Activated CD4-positive, CD25-positive, alpha-beta regulatory T cell (primary cell): ENCODE measurements at regions not wholly inside any gene's neighbourhood (a gene's known extent, or its start where the extent isn't known, plus 50 kb on each side); places are given as distances from the start of the nearest gene placed in this dataset.

Source experiments
- DNase-seq, 4 experiments: peaks; one replicate each; lab custom pipeline; 2025; lab: John Stamatoyannopoulos, UW

DNA sequence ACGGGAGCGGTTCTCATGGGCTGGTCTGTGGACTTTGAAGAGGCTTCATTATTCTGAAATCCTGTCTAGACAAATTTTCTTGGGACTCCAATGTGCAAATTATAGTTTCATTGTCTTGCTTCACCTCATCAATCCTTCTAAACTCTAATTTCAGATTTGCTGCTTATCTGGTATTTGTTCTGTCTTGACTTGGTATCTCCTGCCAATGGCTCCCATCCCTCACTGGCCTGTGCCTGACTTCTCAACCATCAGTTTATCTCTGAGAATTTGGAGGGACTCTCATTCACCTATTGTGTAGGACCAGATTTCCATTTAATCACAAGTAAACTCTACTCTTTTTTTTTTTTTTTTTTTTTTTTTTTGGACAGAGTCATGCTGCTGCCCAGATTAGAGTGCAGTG lies 960.2 kb upstream of the NR2F2 start:
- DNase-seq, result no peak

- no peak for DNase-seq
These were observed 958.8 kb upstream of the NR2F2 start for GRCh38 chr15:95371664-95372063.

DNA sequence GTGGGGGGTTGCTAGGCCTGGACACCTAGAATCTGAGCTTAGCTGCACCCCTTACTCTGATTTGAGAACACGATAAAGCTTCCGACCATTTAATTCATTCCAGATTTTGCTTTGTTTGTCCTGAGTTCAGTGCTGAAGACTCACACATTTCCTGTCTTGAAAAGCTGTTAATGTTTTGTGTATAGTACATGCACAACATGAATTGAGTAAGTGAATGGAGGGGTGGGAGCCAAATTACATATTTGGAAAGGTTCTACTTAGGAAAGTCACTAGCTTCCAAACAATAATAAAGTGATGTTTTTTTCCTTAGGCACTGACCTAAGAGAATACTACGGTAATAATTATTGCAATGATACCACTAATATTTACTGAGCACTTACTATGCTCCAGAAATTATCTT lies 955.2 kb upstream of the NR2F2 start:
- DNase-seq, result no peak

GRCh38 chr15:95377258-95377852 lies 953.1 kb upstream of the NR2F2 start:
- DNase-seq, result no peak

DNA sequence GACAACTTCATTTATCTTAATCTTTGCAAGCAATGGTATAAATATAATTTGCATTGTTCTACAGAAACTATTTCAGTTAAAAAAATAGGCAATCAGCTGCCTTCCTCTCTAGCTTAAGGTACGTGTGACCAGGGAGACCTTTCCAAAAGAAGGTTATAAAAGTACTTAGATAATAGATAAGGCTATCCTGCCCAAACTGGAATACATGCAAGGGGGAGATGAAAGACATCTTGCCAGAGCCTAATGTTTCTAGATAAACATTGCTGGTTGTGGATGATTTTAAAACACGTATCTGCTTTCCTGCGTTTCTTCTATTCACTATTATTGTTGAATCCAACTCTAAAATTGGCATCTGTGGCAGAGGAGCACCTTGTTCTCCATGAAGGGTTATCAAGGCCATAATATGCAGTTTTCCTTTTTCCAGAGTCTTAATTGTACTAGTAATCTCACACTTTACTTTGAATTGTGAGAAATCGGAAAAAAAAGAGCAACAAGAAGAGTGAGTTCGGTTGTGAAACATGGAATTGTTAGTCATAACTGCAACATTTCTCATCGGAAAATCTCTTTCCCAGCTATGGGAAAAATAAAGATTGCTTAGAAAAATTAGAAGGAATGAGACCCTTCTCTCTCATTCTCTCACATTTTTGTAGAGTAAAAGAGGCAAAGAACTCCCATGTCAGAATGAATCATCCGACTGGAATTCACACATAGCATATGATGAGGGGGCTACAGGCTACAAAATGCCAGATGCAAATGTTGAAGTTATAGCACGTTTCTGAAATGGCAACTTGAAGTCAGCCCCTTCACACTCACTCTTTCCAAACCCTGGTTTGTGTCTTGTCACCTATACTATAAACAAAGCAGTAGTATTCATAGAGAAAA lies 936.1 kb upstream of the NR2F2 start:
- DNase-seq, result no peak

DNA sequence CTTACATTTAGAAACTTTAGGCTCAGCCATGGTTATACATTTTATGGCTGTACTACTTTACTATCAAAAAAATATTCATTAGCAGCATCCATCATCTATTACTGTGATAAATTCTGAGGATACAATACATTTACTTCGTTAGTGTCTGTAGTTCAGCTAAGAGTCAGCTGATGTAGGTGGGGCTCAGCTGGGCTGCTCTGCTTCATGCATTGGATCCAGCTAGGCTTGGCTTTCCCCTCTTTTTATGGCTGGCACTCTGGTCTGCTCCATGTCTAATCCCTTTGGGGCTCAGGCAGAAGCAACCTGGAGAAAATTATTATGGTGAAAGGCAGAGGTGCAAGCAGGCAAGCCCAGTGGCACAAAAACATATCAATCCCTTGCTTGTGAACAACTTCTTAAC lies 930.1 kb upstream of the NR2F2 start:
- DNase-seq, result no peak

DNA sequence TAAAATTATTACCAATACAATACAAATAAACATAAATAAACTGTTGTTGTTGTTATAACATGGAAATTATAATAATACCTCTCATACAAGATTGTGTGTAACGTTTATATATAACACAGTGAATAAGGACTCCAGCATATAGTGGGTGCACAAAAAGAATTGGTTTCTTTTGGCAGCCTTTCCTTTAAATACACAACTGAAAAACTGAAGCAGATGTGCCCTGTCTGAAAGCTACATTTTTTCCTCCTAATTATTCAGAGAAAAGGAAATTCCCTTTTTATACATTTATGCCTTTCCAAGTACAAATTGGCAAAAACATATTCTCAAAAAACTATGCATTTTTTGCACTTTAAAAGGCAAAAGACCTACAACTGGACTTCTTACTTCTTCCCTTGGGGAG lies 928.9 kb upstream of the NR2F2 start:
- no peak for DNase-seq

DNA sequence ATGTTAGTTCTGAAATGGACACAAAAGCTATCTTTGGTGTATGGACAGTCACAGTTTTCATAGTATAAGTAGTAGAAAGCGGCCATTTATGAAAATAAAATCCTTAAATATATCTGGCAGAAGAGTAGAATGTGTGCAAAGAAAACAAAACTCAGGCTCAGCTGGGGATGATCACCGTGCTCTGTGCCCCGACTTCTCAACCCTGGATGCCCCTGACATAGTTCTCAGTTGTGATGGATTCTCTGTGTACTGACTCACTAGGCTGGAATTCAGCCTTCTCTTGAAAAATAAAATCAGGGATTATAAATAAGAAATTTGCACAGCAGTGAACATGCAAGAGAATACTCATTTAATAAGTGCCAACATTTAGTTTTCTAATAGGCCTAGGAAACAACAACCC lies 925.1 kb upstream of the NR2F2 start:
- DNase-seq, result no peak

DNA sequence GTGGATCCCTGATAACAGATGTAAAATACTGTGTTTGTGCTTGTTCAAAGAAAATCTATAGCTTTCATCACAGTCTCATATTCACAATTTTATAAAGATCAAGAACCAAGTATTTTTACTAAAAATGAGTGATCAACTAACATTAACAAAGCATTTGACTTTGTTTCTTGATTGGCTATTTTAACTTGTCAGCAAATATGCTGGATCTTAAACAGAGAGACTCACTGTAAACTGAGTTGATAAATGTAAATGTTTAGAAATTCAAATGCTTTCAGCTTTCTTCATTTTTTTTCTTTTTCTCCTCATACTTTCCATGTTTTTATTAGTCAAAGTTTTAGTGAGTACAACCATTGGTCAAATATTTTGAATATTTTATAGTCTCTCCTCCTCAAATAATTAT lies 923.0 kb upstream of the NR2F2 start:
- DNase-seq, result no peak

- DNase-seq, result no peak
These were observed 921.3 kb upstream of the NR2F2 start for GRCh38 chr15:95409211-95409610.

DNA sequence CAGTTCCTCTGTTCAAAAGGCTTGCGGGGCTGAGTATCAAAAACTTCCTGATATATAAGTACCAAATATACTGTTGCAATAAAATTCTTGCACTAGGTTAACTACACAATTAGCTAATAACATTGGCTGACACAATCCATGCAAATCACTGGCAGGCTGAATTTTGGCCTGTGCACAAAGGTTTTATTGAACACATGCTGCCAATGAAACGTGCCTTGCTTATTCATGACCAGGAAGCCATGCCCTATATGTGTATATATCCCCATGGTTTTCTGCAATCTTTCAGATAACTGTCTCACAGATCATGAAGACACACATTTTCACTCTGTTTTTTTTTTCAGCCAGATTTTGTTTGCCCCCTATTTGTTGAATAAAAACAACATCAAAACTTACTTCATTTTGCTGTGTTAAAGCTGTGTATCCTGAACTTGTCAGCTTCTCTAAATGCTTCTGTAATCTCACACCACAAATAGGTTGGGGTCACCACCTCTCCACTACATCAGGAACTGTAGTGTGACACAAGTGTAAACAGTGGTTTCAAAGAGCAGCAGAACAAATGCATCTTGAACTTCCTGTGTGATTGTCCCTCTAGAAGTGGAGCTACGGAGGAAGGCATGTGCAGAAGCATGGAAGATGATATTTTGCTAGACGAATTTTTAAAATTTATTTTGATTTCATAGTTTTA lies 920.7 kb upstream of the NR2F2 start:
- no peak for DNase-seq

GRCh38 chr15:95410757-95411156 lies 919.7 kb upstream of the NR2F2 start:
- DNase-seq, result no peak

DNA sequence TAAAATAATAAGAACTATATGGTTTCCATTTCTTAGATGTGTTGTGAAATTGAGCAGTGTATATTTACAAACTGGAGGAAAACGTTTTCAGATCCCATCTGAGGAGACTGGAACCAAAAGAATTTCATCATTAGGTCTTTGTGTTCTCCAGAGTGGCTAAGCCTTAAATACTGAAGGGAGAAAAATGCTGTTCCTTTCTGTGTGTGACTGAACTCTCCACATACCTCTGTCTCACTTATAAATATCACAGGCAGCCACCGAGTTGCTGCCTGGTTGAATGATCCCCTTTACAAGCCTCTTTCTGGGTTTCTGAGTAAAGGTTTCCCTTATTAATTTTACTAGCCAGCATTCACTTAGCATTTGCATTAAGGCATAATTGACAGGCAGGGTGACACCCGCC lies 913.9 kb upstream of the NR2F2 start:
- no peak for DNase-seq

- DNase-seq, result no peak
These were observed 912.7 kb upstream of the NR2F2 start for GRCh38 chr15:95417761-95418160.

DNA sequence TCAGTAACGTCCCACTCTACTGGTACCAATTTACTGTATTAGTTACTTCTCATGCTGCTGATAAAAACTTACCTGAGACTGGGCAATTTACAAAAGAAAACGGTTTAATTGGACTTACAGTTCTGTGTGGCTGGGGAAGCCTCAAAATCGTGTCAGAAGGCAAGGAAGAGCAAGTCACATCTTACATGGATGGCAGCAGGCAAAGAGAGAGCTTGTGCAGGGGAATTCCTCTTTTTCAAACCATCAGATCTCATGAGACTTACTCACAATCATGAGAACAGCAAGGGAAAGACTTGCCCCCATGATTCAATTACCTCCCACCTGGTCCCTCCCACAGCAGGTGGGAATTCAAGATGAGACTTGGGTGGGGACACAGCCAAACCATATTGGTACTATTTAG lies 908.2 kb upstream of the NR2F2 start:
- no peak for DNase-seq

DNA sequence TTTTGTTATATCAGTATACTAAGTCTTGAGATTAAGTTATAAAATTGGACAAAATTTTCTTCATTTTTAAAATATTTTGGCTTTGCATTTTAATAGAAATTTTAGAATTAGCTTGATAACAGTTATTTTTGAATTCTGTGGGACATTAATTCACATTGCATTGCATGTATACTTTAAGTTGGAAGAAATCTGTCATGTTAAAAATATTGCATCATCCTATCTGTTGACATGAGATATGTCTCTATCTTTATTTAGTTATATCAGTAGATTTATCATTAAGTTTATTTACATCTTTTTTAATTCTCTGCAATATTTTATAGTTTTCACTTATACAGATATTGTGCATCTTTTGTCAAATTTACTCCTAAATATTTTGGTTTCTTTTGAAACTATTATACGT lies 904.6 kb upstream of the NR2F2 start:
- no peak for DNase-seq

DNA sequence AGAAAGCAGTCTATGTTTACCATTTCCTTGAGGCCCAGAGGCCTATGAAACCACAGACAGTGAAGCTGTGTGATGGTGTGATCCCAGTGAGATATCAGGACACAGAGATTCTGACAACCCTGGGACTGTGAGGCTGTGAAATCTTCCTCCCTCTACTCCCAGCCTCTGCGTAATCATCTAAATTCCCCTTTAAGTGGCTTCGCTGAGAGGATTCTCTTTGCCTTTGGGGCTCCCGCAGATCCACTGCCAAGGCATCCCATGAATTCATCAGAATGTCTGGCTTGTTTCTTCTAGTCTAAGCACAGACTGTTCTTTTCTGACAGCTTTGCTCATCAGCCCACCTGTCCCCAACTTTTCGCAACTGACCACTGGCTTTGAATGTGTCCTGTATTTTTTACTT lies 901.2 kb upstream of the NR2F2 start:
- no peak for DNase-seq

- no peak for DNase-seq
These were observed 899.0 kb upstream of the NR2F2 start for GRCh38 chr15:95431518-95431917.

- DNase-seq, result no peak
These were observed 897.6 kb upstream of the NR2F2 start for GRCh38 chr15:95432878-95433405.

DNA sequence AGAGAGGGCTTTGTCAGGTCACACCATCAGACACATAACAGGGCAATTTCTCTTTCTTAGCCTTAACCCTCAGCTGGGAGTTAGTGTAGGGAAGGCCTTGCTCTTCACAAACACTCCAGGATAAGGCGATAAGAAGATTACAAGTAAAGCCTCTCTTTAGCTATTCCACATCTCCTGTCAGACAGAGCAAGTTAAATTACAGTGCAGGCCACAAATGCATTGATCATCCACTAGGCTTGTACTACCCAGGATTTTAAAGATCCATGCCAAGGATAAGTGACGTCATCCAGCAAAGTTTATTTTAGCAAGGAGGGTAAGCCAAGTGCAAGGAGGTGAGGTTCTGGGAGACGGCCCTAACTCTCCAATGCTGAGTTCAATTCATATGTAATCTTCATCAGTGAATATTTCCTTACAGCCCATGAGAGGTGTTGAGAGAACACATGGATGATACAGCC lies 890.6 kb upstream of the NR2F2 start:
- no peak for DNase-seq

DNA sequence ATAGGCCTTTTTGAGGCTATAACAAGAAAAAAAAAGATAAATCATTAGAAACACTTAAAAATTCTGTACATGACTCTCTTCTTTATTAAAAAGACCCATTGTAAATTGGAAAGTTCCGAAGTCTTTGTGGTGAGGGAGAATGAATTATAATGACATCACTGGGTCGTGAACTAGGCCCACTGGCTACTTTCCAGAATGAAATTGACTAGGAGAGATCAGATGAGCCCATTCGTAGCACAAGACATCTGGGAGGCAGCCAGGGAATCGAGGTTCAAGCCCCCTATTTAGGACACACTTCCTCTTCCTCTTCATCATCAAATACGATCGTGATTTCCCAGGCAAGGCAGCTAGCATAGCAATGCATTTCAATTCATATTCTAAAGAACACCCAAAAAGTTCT lies 889.8 kb upstream of the NR2F2 start:
- no peak for DNase-seq

DNA sequence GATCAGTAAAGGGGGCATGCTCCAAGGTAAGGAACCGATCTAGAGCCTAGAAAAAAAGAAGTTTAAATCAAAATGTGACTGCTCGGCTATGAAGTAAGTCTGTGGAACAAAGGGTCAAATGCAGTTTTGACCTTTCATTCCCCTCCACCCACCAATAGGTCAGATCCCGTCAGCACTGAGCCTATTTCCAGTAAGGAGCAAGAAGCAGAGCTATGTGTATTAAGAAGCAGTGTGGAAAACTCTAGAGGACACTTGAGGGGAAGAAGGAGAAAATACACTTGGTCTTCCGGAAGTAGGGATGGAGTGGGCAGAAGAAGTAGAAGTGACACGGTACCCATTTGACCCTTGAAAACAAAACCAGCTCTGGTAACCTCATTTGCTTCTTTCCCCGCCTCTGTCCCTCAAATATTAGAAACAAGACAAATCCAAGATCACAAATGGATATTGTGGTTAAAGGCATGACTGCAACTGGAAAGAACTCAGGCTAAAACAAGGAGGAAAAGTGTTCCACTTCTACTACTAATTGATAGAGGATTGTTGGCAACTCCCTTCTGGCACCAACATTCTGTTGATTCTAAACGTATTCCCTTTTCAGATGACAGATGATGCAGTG lies 888.3 kb upstream of the NR2F2 start:
- DNase-seq, result no peak
